ENCODE measurements at regions not wholly inside any gene's neighbourhood (a gene's known extent, or its start where the extent isn't known, plus 50 kb on each side); places are given as distances from the start of the nearest gene placed in this dataset.
"Not testable (repeated sequence)": the region's sequence is repeated elsewhere in the genome, so short reads cannot be mapped to it uniquely, and the experiment has no call there.

GRCh38 chr14:71454513-71455332, 477.5 kb upstream of the RGS6 start:
- no peak for DNase-seq (ENCODE audit: low read depth in 1 of 2, low spot score in 1 of 2)

DNA sequence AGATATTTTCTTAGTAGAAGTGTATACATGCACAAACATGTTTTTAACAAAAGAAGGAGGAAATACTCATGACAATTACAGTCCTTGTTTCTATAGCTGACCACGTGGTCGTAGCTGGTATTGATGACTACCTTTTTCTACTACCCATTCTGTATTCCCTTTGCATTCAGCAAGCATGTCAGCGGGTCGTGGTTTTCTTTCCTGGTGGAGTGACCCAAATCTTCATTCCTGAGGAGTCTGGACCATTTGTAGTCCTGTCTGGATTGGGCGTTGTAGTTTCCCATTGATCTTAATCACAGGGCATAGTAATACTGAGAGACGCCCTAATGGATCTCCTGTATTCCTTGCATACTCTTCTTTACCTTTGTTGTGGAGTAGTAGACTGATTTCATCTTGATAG, 472.1 kb upstream of the RGS6 start:
- no peak for DNase-seq (ENCODE audit: low read depth in 1 of 2, low spot score in 1 of 2)

GRCh38 chr14:71461617-71462016, 470.6 kb upstream of the RGS6 start:
- DNase-seq (ENCODE audit: low read depth in 1 of 2, low spot score in 1 of 2), result not testable (repeated sequence)

GRCh38 chr14:71463807-71464206, 468.4 kb upstream of the RGS6 start:
- DNase-seq (ENCODE audit: low read depth in 1 of 2, low spot score in 1 of 2), result no peak

GRCh38 chr14:71464840-71465239, 467.4 kb upstream of the RGS6 start:
- DNase-seq (ENCODE audit: low read depth in 1 of 2, low spot score in 1 of 2), result no peak

- DNase-seq (ENCODE audit: low read depth in 1 of 2, low spot score in 1 of 2), result no peak
Observed at GRCh38 chr14:71465316-71465715, 466.9 kb upstream of the RGS6 start.

- no peak for DNase-seq (ENCODE audit: low read depth in 1 of 2, low spot score in 1 of 2)
Observed at GRCh38 chr14:71466251-71466650, 466.0 kb upstream of the RGS6 start.

DNA sequence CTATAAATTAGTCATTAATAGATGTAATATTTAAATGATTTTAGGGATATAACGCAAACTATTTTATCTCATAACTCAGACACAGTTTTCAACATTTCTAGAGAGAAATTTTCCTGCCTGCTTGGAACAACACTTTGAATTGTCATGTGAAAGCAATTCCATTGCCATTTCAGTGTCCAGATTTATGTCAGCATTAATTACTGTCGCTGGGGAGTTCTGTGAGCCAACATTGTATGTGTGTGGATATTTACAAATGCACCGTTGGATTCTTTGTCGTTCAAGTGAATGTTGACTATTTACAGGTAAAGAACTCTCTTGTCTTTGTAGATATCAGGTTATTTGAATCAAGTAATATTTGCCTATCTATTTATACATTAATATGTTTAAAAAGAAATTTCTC, 465.3 kb upstream of the RGS6 start:
- DNase-seq (ENCODE audit: low read depth in 1 of 2, low spot score in 1 of 2), result no peak

DNA sequence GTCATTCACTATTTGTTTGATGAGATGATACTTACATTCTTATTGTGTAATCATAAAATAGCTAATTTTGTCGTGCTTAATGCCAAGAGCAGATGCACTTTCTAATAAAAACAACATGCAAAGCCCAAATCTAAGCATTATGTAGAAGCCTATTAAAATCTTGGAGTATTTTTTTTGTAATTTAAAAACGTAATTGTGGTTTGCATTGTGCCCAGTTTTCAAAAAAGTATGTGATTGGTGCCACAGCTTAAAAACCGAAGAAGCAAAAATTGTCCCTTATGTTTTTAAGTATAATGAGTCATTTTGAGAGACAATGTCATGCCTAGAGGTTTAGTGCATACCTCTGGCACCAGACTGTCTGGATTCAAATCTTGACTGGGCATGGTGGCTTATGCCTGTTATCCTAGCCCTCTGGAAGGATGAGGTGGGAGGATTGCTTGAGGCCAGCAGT, 464.8 kb upstream of the RGS6 start:
- DNase-seq (ENCODE audit: low read depth in 1 of 2, low spot score in 1 of 2), result no peak

- DNase-seq (ENCODE audit: low read depth in 1 of 2, low spot score in 1 of 2), result no peak
Observed at GRCh38 chr14:71468701-71469100, 463.5 kb upstream of the RGS6 start.

GRCh38 chr14:71469643-71470335, 462.4 kb upstream of the RGS6 start:
- DNase-seq (ENCODE audit: low read depth in 1 of 2, low spot score in 1 of 2), result no peak

DNA sequence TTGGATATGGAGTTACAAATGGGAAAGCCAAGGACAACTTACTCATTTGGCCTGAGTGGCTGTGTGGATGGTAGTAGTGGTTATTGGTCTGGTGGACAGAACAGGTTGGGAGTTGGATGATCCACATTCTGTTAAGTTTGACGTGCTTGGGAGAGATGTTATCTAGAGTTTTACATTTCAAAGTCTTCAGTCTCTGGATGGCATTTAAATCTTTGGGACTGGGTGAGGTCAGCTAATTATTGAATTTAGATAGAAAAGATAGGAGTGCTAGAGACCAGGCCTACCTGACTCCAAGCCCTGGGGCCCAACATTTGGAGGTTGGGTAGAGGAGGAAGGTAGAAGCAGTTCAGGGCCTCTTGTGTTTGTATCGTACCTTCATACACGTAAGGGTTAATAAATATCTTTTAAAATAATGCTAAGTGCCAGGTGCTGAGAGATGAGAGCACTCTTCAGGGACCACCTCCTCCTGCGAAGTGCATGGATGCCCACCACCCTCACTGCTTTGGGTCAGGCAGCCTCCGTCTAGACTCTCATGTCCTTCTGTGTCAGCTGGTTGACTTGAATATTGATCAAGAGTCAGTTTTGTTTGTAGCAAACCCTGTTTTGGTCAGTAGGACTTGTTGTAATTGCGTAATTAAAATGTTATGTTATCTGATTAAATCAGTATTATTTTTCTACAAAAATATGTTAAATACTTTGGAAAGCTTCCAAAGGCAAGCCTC, 460.4 kb upstream of the RGS6 start:
- DNase-seq (ENCODE audit: low read depth in 1 of 2, low spot score in 1 of 2), result no peak

DNA sequence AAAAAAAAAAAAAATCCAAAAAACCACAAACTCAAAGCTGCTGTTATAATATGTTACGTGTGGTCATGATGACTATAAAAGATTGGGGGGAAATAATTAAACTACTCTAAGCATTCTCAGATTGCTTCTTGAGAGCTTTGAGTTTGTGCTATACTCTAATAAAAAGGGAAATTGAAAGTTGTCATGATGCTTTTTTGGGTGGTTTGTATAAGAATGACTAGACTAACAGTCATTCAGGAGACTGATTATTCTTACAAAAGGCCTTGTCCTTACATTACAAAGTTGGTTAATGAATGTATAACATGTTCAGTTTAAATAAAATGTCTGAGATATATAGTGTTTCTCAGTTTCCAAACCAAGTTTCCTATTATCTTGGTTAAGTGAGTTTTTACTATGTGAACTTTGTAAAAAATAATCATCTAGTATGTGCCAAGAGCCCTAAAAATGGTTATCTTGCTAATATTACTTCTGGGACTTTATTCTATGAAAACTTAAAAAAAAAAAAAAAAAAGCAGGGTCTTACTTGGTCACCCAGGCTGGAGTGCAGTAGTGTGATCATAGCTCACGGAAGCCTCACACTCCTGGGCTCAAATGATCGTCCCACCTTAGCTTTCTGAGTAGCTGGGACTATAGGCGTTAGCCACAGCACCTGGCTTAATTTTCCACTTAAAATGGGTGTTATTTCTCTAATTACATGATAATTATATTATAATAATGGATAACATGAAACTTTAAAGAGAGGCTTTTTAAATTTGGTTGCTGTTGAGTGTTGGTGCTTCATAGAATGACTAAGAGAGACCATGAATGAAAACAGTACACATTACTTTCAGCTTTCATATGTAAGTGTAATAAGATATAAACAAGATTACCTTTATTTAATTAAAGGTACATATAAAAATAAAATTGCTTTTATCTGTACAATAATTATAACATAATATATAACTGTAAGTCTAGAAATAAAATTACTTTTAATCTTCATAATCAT, 459.6 kb upstream of the RGS6 start:
- no peak for DNase-seq (ENCODE audit: low read depth in 1 of 2, low spot score in 1 of 2)

DNA sequence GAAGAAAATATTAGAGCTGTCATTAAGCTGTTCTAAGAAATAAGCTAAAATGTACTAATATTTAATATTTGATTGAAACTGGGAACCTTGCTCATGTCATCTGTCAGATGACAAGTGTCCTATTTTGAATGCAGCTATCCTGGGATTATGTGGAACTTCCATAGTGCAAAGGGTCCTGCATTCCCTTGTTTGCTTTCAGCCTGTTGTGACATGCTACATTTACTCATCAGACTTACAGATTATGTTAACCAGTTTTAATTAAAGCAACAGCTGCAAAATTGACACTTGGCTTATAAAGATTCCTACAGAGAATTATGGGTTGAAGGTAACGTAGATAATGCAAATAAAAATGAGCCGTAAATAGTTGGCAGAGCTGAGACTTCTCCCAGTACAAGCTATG, 458.4 kb upstream of the RGS6 start:
- no peak for DNase-seq (ENCODE audit: low read depth in 1 of 2, low spot score in 1 of 2)

GRCh38 chr14:71474301-71475265, 457.6 kb upstream of the RGS6 start:
- DNase-seq (ENCODE audit: low read depth in 1 of 2, low spot score in 1 of 2), result no peak

DNA sequence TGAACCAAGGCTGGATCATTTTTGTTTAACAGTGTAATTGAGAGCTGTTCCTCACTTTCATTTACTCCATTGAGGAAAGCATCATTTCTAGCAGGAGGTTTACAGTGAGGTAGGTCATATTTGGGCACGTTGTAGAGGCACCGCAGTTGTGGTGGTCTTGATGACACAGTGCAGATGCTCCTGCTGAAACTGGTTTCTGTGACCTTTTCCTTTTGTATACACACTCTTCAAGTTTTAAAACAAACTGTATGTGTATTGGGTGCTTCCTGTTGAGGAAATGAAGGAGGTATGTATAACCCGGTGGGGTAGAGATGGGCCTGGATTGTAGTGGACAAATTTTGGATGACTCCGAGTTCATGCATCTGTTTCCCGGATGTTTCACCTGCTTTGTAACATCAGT, 456.3 kb upstream of the RGS6 start:
- no peak for DNase-seq (ENCODE audit: low read depth in 1 of 2, low spot score in 1 of 2)

DNA sequence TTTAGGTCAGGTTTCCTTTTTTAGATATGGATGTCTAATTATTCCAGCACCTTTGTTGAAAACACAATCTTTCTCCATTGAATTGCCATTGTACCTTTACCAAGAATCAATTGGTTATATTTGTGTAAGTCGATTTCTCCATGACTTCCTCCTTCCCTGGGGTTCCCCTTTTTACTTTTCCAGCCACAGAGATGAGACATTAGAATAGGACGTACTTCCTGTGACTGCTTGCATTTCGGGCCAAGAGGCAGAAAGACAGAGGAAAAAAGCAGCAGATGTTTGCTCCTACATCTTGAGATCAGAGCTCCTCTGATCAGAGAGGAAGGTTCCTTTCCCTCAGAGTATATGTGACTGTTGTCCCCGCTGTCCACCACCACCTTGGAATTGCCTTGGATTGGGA, 453.7 kb upstream of the RGS6 start:
- no peak for DNase-seq (ENCODE audit: low read depth in 1 of 2, low spot score in 1 of 2)

GRCh38 chr14:71481021-71481654, 451.1 kb upstream of the RGS6 start:
- no peak for DNase-seq (ENCODE audit: low read depth in 1 of 2, low spot score in 1 of 2)

DNA sequence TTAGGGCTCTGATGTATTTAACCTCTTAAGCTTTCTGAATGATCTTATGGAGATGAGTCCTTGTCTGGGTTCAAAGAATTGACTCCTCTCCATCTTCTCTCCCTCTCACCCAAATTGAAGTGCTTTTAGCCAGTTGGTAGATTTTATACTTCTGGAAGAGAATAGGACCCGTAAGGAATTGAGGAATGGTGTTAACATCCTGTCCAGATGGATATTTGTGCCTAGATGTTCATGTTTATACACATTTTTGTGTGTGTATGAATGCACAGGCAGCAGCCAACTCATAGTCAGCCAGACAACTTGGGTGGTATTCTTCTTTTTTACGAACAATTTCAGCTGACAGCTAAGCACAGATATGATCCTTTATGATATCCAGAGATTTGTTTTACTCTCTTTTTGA, 449.6 kb upstream of the RGS6 start:
- DNase-seq (ENCODE audit: low read depth in 1 of 2, low spot score in 1 of 2), result no peak

All from activated T-helper 1 cell treated with anti-CD3 and anti-CD28 coated beads, Interleukin-2, amount 50 U/mL, for 16 hours (primary cell).